ENCODE measurements at regions not wholly inside any gene's neighbourhood (a gene's known extent, or its start where the extent isn't known, plus 50 kb on each side); places are given as distances from the start of the nearest gene placed in this dataset.

GRCh38 chr3:26237036-26237682 lies 385.4 kb upstream of the LRRC3B start:
- TF ChIP-seq NR2C2 (CRISPR knock-in tag; IDR thresholded peaks at IDR 0.05) (no peak), NR2C2 (tag; IDR thresholded peaks at IDR 0.05) (no peak), PTTG1 (tag; IDR thresholded peaks at IDR 0.05; ENCODE audit: low read depth) (no peak), ZNF165 (CRISPR knock-in tag; IDR thresholded peaks at IDR 0.05; ENCODE audit: borderline replicate concordance) (no peak), ZNF239 (CRISPR knock-in tag; IDR thresholded peaks at IDR 0.05) (no peak), CHD4 (IDR thresholded peaks at IDR 0.05; ENCODE audit: insufficient read depth, insufficient replicate concordance, low read depth, low read length, poor library complexity, severe bottlenecking) (no peak), ZNF740 (CRISPR knock-in tag; IDR thresholded peaks at IDR 0.05) (no peak), ZNF740 (tag; IDR thresholded peaks at IDR 0.05) (no peak), WHSC1 (IDR thresholded peaks at IDR 0.05; ENCODE audit: low read length) (no peak), ZNF197 (CRISPR knock-in tag; IDR thresholded peaks at IDR 0.05; ENCODE audit: low read depth) (no peak), FOXM1 (IDR thresholded peaks at IDR 0.05; ENCODE audit: low read depth) (no peak), FOXM1 (CRISPR knock-in tag; IDR thresholded peaks at IDR 0.05; ENCODE audit: low read depth) (no peak), CCNT2 (IDR thresholded peaks at IDR 0.05; ENCODE audit: borderline replicate concordance, extremely low read depth, insufficient read length, low read depth, low read length) (no peak), NR0B1 (IDR thresholded peaks at IDR 0.05; ENCODE audit: partially characterized antibody) (no peak), FOXP1 (CRISPR knock-in tag; IDR thresholded peaks at IDR 0.05) (no peak), XRCC3 (IDR thresholded peaks at IDR 0.05) (no peak), SNAPC5 (CRISPR knock-in tag; IDR thresholded peaks at IDR 0.05) (no peak), HMG20A (CRISPR knock-in tag; conservative IDR thresholded peaks at IDR 0.05) (no peak)
- Histone ChIP-seq H4K20me1 (replicated peaks; ENCODE audit: control insufficient read depth, insufficient read depth, low read length) (no peaks in the 10 kb centered on the region), H3K4me2 (ENCODE audit: insufficient read depth, low read length) (no peak overlapping the region), H3K9ac (ENCODE audit: insufficient read depth in 1 of 2, low read depth in 2 of 2, low read length in 2 of 2) (no peak overlapping the region), H2AFZ (ENCODE audit: low read depth, low read length) (no peak overlapping the region), H3K4me3 (no peak overlapping the region), H3K27ac (ENCODE audit: extremely low read depth, low read depth, low read length) (no peak overlapping the region), H3K9me3 (replicated peaks; ENCODE audit: control insufficient read depth, insufficient read depth, low read depth, low read length) (no peaks in the 10 kb centered on the region), H3K79me2 (ENCODE audit: control insufficient read depth, insufficient read depth, low read length) (no peaks in the 10 kb centered on the region), H3K36me3 (ENCODE audit: control insufficient read depth, insufficient read depth, low read length) (no peaks in the 10 kb centered on the region), H3K4me1 (replicated peaks in 1 of 2; ENCODE audit: control insufficient read depth in 2 of 2, insufficient read depth in 2 of 2, low read length in 2 of 2) (no peaks in the 10 kb centered on the region), H3K27me3 (ENCODE audit: control insufficient read depth in 2 of 2, insufficient read depth in 2 of 2, low read length in 2 of 2) (no peaks in the 10 kb centered on the region), H3K9me1 (ENCODE audit: control insufficient read depth, insufficient read depth, low read length) (no peaks in the 10 kb centered on the region)
- no TSS peak for BruUV-seq (replicated peaks)
- 2% methylated on average over 4 of the region's 4 CpGs for WGBS (ENCODE audit: insufficient coverage, low coverage, missing lambda C conversion rate)
- in situ Hi-C loops (cut with MboI) (no loop called here), intact Hi-C loops (cut with micrococcal nuclease) (no loop called here)
- FAIRE-seq (no peak), ATAC-seq (no peak), DNase-seq (ENCODE audit: extremely low read depth in 1 of 4, low spot score in 3 of 4) (no peak)
- ChIA-PET CTCF (ENCODE audit: low intra/inter-chr PET ratio) (no interaction called here), POLR2A (no interaction called here)

Measured in K562 (cell line).